ENCODE measurements at regions not wholly inside any gene's neighbourhood (a gene's known extent, or its start where the extent isn't known, plus 50 kb on each side); places are given as distances from the start of the nearest gene placed in this dataset.

DNA sequence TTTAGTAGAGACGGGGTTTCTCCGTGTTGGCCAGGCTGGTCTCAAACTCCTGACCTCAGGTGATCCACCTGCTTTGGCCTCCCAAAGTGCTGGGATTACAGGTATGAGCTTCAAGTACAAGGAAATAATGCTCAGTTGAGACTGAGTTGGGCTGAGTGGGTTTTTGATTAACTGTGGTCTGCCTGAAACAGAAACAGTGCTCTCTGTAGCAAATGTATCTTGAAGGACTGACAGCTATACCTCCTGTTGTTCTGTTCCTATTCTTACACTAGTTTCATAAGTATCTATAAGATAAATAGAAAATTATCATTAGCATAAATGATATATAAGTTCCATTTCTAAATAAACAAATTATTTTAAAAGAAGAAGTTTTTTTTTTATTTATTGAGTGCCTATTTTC, 142.8 kb upstream of the PTPRK start:
- DNase-seq, result no peak

DNA sequence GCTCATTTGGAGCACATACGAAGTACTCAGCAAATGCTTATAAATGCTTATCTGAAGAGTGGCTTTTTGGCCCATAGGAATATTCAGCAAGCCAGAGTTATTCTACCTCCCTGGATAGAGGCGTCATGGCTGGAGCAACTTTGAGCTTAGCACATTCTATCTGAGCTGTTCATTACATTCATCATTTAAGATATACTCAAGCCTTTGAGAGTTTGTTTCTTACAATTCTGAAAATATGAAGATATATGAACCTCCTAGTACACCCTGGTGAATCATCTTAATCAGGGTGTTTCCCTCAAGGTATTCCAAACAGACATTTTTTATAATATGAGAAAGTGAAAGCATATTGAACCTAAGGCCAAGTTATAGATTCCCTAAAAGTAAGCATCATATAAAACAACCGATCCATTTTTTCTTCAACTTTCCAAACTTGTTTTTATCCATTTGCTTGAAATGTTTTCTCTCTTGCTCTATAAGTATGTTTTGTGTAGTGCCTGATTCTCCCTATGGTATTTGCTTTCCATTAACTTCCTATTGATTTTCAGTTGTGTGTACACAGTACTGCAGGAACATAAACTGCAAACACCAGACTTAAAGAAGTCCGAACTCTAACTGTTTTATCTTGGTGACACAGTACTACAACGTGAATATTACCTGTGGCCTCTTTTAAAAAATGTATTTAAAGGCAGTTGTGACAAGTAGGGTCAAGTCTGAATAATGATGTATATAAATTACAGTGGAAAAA, 139.7 kb upstream of the PTPRK start:
- DNase-seq, result no peak

DNA sequence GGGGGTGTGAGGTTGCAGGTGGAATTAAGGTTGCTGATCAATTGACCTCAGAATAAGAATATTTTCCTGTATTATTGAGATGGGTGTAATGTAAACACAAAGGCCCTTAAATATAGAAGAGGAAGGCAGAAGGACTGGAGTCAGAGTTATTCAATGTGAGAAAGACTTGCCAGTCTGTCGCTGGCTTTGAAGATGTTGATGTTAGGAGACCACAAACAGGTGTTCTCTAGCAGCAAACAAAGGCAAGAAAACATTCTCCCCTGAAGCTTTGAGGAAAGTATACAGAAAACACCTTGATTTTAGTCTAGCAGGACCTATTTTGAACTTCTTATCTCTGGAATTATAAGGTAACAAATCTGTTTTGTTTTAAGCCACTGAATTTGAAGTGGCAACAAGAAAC, 138.9 kb upstream of the PTPRK start:
- DNase-seq, result no peak

DNA sequence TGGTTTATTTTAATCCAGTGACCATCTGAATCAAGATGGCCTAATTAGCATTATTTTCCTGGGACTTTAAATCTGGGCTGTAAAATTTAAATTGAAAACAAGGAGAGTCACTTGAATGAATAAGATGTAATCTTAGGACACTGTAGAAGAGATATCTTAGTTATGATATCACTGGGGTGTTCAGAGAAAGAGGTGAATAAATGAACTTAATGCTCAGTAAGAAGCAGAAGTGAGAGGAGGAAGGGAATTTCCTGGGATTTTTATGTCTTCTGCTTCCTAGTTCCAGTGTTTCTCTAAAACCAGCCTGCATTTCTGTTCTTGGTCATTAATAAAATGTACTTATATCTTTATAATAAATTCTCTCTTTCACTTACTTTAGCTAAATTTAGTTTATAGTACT, 136.8 kb upstream of the PTPRK start:
- peak; percentile 2 for DNase-seq

DNA sequence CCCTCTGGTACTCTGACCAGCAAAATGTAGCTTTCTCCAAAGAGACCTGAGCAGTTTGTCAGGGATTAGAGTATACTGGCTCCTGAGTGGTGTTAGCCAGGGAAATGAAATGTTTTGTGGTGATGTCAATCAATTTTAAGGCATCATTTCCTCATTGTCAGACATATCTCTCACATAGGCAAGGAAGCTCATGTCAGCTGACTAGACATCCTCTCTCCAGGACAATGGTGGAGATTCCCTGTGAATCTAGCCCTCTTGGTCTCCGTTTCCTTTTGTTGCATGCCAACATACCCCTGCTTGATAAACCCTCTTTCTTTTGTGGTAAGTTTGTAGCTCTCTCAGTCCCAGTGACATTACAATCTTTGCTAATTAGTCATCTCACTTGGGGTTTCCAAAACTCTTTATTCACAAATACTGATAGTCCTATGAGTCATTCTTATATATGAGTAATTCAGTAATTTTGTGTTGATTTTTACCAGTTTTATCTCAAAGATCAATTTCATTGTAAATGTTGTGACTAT, 135.6 kb upstream of the PTPRK start:
- peak; percentile 92 for DNase-seq

DNA sequence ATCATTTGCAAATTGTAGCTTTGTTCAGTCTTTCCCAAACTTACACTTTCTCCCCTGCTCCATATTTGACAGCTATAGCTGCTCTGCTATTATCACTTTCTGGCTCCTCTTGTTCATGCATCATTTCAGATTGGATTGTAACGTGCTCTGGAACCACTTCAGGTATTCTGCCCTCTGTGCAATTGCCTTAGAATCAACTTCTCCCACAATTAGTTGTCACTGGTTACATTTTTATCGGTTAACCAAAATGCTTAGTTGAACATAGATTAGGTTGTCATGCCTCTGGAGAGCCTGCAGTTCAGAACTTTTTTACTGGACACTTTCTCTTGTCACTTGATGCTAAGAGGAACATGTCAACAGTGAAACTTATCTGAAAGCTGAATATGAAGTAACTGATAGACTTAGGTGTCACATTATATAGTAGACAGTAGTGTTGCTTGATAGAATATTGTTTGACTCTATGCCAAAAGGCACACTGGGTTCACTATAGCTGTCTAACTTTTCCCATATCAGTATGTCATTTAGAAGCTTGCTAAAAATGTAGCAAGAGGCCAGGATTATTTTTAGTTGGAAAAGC, 127.7 kb upstream of the PTPRK start:
- DNase-seq, result no peak

DNA sequence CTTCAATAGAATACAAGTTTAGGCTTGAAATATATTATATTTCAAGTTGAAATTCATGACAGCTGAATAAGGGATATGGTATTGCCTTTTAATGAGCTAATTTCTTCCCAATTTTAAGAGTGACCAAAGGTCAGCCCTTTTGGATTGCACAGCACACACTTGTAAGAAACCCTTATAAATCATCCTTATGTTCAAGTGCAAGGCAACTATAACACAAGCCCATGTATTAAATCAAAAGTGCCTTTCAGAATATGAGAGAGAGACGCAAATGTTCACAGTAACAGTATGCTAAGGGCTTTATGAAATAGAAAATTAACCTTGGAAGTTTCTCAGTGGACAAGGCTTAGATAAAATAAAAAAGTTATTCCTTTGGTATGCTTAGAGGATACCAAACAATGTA, 121.7 kb upstream of the PTPRK start:
- DNase-seq, result no peak

DNA sequence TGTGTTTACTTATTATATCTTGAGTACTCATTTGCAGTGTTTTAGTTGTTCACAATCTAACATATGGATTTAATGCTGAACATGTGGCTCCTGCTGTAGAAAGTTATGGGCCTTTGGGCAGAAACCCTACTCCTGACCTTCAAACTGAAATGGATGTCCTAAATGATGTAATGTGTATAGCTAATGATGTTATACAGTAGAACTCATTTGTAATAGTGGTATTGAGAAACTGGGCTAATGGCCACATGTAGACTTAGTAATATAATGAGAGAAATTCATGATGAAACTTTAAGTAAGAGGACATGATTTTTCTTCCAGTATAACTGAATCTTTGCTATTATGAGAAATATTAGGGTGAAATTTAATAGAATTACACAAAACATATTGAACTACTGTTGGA, 121.3 kb upstream of the PTPRK start:
- no peak for DNase-seq

DNA sequence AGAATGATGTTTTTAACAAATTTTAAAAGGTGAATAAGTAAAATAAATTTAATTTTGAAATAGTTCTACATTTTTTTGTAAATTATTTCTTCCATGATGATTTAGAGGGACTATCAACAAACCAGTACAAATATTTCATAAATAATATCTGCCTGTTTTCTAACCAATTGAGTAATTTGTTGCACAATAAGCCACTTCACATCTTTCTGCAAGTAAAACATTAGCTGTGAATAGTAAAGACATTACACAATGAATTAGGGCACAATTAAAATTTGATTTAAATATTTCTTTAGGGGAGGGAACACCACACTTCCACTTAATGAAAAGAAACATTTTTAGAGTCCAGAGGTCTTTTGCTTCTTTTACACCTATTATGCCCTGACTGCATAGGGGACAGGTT, 118.4 kb upstream of the PTPRK start:
- no peak for DNase-seq

DNA sequence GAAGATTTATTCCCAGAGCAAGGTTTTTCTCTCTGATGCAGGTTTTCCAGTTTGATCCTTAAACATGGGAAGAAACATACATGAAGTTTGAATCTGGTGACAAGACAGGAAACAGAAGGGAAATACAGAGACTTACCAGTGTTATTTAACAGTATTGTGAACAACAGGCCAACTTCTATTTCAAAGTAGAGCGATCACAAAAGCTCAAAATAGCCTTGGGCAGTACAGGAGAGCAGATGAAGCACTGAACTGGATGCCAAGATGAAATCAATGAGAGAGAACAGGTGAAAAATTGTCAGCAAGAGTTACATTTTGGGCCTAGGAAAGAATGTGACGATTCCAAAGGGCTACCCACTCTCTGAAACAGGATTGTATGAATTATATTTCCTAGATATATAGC, 114.8 kb upstream of the PTPRK start:
- no peak for DNase-seq

DNA sequence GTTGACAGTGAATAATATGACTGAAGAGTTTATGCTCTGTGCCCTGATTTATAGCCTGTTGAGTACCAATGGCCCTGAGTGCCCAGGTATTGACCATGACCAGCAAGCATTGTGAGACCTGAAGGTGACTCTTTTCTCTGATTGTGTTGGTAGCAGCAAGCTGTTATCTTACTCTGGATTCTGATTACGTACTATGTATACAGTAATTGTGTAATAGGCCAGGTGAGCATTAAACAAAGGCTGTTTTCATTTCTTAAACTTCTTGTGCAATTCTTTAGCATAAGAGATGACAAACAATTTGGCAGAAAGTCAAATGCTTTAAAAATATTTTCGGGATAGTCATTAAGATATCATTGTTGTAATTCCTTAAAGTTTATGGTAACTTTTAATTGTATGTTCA, 111.7 kb upstream of the PTPRK start:
- no peak for DNase-seq

DNA sequence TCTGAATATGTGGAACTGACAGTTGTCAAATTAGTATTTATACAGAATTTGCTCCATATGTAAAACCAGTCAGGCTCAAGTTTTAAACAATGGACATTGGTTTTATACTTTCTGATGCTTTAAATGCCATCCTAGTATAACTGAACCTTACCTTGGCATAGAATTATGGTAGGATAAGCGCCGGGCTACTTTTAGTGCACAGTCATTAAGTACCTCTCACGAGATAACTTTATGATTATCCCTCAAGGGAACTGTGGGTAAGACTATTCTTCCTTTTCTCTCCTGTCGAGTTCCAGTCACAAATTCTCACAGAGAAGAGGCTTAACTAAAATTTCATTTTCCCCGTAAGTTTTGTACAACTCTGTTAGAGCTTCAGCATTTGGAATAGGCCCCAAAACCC, 110.6 kb upstream of the PTPRK start:
- DNase-seq, result no peak

DNA sequence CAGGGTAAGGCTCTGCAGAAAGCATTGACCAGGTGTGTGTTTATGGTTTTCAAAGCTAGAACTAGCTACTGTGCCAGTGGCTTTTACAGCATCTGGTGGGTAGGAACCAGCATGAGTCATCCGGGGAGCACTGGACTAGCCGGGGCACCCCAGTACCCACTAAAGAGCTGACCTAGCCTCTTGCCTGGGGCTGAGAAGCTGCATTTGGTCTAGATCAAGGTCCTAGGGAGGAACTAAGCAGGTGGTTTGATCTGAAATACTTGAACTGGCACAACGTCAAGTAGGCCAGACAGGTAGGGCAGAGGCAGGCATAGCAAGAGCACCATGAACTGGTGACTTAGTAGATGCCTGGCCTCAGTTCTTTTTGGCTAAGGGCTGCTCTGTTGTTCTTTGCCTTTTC, 109.8 kb upstream of the PTPRK start:
- DNase-seq, result no peak

DNA sequence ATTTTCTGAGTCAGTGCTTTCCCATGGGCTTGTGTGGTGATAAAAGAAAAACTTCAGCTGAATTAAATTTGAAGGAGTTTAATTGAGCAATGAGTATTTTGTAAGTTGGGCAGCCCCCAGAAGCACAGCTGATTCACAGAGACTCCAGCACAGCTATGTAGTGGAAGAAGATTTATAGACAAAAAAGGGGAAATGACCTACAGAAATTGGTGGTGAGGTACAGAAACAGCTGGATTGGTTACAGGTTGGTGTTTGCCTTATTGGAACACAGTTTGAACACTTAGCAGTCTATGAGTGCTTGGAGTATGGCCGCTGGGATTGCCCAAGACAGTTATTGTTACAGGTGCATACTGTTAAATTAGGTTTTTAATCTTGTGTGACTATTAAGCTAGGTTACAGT, 96.9 kb upstream of the PTPRK start:
- DNase-seq, result no peak

DNA sequence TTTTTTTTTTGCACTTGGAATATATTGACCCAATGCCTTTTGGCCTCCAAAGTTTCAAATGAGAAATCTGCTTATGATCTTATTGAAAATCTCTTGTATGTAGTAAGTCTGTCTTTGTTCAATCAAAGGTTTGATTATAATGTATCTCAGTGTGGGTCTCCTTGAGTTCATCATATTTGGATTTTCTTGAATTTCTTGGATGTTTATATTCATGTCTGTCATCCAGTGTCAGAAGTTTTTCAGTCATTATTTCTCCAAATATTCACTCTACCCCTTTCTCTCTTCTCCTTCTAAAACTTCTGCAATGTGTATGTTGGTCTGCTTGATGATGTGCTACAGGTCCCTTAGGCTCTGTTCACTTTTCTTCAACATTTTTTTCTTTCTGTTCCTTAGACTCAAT, 95.9 kb upstream of the PTPRK start:
- no peak for DNase-seq

DNA sequence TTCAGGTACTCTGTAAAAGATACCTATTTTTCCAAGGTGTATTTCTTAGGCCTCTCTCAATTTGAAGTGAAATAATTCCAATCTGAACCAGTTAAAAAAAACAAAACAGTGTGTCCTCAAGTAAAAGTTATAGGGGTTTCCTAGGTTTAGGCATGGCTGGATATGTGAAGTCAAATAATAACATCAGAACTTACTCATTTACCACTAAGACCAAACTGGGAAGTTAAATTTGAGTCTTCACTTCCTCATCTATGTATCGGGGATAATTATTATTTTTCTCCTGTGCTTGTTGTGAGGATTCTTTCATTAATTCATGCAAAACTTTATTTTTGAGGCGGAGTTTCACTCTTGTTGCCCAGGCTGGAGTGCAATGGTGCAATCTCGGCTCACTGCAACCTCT, 86.2 kb upstream of the PTPRK start:
- no peak for DNase-seq

DNA sequence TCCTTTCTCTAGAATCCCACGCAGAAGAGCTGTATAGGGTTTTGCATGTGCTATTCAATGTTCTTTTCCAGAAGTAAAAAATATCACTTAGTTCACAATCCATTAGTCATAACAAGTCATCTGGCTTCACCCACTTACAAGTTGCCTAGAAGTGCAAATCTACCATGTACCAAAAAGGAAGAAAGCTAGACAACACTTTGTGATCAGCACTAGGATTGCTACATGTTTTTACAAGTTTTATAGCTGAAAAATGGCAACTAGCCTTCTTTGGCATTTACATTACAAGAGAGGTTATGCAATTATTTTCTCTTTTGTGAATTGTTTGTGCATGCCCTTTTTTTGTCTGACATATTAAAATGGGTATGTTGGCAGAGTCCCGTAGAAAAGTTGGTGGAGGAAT, 85.6 kb upstream of the PTPRK start:
- no peak for DNase-seq

DNA sequence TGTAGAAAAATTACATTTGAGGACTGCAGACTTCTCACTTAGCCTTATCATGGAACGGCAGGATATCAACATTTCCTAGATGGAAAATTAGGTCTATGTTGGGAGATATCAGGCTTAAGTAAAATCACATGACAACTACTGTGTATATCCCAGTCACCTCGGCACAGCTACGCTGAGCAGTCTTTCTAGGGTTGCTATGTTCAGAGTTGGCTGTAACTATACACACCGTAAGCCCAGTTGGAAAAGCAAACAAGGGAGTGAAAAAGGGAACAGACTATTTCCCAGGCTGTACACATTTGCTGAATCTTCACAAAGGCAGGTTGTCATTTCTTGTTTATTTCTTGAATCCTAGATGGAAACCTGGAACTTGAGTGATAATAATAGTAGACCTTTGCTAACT, 80.7 kb upstream of the PTPRK start:
- peak; percentile 50 for DNase-seq

DNA sequence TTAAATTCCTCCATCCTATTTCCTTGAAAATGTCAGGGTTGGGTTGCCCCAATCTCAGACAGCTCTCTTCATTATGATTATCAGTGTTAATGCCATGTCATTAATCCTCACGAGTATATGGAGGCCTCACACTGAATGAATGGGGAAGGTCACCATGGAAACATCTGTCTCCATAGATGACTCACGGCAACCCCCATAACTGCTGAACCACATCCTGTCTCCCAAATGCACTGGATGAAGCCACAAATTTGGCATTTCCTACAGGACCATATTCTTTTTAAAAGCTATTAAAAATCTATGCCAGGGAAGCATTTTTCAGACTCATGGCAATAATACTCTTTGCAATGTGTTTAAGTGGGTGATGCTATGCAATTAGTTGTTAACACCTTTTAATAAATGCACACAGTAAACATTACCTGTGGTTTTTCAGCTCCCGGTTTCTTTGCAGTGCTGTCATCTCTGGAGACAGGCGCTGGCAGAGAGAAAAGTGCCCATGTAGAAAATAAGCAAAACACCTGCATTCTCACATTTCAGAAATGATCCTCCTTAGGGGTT, 80.1 kb upstream of the PTPRK start:
- DNase-seq, result peak; percentile 89

DNA sequence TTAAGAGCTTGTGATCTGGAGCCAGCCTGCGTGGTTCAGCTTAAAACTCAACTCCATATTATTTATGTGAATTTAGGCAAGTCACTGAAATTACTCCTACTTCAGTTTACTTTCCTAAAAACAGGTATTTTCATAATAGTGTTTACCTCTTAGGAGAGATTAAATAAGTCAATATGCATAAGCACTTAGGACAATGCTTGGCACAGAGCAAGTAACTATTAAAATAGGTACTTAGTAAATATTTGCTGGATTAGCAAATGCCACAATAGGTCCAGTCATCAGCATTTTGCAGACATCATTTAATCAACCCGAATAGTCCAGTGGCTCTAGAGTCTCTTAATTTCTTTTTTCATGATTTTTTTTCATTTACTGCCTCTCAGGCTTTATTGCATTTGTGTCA, 78.6 kb upstream of the PTPRK start:
- no peak for DNase-seq

DNA sequence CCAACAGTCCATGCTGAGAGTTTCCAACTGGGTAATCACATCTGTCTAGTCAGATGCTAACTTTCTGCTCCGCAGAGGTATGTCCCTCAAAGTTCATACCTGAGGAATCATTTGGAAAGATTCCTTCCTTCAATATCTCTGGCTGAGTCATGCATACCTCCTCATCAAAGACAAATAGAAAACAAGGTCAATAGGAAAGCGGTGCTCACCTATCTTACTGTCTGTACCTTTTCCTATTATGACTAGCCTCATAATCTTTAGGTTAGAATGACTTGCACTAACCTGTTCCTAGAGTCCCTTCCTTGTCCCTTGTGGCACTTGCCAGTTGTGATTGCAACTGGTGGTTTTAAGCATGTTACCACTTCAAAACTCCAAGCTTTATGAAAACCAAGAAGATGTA, 78.2 kb upstream of the PTPRK start:
- no peak for DNase-seq

DNA sequence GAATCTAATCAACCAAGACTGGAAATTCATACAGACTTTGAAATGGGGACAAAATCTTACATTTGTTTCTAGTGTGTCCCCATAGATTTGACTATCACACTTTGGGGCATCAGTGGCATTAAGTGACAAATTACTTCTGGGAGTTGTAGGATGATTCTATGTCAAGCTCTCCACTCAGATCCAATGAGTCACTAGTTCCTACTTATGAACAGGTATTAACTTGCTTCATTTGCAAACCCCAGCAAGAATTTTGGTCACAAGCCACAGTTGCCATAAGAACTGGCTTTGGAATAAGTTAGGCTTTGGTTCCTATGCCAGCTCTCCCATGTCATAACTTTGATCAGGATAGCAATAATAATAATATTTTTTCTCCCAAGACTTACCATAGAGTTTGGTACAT, 77.6 kb upstream of the PTPRK start:
- DNase-seq, result no peak

DNA sequence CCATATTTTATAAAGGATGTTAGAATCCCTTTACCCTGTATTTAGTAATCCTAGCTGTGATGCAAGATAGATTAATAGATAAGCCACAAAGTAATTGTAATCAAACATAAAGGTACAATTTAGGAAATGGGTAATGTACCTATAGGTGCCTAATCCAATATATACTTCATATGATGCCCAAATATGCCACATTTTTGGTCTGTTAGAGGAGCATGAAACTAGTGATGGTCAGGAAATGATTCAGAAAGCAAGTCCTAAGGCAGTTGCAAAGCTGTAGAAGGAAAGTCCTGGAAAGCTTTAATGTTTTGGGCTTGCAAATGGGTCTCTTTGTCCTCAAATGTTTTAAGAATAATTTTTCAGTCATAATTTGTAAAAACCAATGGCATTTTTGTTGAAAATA, 76.6 kb upstream of the PTPRK start:
- no peak for DNase-seq

DNA sequence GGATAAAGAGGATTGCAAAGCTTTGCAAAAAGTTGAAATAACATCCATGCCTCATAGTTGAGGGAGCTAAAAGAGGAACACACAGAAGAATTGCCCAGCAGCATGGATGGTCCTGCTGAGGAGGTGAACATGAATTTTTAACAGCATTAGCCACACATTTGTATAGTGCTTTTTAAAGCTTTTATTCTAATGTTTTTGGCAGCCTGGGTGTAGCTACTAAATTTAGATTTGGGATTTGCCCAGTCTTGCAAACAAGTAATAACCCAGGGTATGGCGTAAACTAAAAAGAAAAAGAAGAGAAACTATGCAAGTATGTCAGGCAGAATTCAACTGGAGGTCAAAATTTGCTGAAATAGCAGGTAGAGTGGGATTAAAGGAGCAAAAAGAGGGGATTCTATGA, 75.1 kb upstream of the PTPRK start:
- no peak for DNase-seq

DNA sequence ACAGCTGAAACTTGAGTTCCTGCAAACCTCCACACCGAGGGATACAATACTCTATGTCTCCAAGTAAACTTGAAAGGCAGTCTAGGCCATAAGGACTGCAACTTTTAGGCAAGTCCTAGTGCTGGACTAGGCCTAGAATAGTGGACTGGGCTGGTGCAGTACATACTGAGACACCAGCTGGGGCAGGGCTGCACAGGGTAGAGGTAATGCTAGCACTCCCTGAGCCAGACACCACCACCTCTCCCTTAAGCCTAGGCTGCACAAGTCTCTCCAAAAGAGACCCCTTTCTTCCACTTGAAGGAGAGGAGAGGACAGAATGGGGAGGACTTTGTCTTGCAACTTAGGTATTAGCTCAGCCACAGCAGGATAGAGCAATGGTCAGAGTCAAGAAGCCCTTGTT, 65.7 kb upstream of the PTPRK start:
- DNase-seq, result no peak
